Mammary epithelial cell (primary cell): ENCODE measurements at regions not wholly inside any gene's neighbourhood (a gene's known extent, or its start where the extent isn't known, plus 50 kb on each side); places are given as distances from the start of the nearest gene placed in this dataset.

Source experiments
- EZH2 ChIP-seq: IDR thresholded peaks from 2 replicates; pipeline ENCODE4 v1.6.1; 2012; ENCODE audit warnings: low read length, inconsistent platforms, borderline replicate concordance
- TF ChIP-seq, protein P1 (sequence below), 2 donors: IDR thresholded peaks in 1 of 2; conservative IDR thresholded peaks in 1 of 2; 2 replicates each; pipeline ENCODE4 v1.5.1; 2011 to 2012; ENCODE audit warnings: inconsistent platforms in 2 of 2, low read length in 2 of 2, mild to moderate bottlenecking in 2 of 2, control low read depth in 1 of 2, low read depth in 1 of 2; ENCODE audit not compliant: insufficient read depth in 1 of 2; ENCODE audit errors: extremely low read depth in 1 of 2

DNA sequence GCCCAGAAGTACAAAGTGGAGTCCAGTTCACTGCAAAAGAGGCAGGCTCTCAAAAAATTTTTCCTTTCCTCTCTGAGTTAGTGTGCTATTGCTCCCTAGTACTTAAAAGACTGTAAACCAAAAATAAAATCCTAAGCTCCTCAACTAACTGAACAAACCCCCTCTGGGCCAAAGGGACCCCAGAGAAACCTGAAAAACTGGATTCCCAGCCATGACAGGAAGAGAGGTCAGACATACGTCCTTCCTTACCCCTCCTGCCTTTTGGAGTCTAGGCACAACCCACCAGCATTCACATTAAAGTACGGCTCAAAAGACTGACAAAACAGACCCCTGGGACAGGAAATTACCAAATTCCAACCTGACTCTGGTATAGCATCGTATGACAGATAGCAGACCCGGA, 957.9 kb upstream of the PRKX start:
- TF ChIP-seq, protein P1, sequence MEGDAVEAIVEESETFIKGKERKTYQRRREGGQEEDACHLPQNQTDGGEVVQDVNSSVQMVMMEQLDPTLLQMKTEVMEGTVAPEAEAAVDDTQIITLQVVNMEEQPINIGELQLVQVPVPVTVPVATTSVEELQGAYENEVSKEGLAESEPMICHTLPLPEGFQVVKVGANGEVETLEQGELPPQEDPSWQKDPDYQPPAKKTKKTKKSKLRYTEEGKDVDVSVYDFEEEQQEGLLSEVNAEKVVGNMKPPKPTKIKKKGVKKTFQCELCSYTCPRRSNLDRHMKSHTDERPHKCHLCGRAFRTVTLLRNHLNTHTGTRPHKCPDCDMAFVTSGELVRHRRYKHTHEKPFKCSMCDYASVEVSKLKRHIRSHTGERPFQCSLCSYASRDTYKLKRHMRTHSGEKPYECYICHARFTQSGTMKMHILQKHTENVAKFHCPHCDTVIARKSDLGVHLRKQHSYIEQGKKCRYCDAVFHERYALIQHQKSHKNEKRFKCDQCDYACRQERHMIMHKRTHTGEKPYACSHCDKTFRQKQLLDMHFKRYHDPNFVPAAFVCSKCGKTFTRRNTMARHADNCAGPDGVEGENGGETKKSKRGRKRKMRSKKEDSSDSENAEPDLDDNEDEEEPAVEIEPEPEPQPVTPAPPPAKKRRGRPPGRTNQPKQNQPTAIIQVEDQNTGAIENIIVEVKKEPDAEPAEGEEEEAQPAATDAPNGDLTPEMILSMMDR (conservative IDR thresholded peaks at IDR 0.05 in 1 of 2, IDR thresholded peaks at IDR 0.05 in 1 of 2; ENCODE audit: extremely low read depth in 1 of 2, insufficient read depth in 1 of 2, low read depth in 1 of 2, low read length in 2 of 2) = no peak
- TF ChIP-seq EZH2 = no peak
